RCC 7860 (cell line): ENCODE measurements at regions not wholly inside any gene's neighbourhood (a gene's known extent, or its start where the extent isn't known, plus 50 kb on each side); places are given as distances from the start of the nearest gene placed in this dataset.
"Not testable (repeated sequence)": the region's sequence is repeated elsewhere in the genome, so short reads cannot be mapped to it uniquely, and the experiment has no call there.

Source experiments
- DNase-seq: peaks from one replicate; pipeline ENCODE4 v3.0.0-alpha.2; 2015; ENCODE audit warnings: low spot score
- FAIRE-seq: peaks from 2 replicates; lab custom pipeline; 2012; peaks lifted over from hg19 to GRCh38; lab: Jason Lieb, UNC

GRCh38 chr10:81708416-81708815 lies 166.6 kb upstream of the NRG3 start:
- no peak for DNase-seq
- no peak for FAIRE-seq

GRCh38 chr10:81708929-81709328 lies 166.1 kb upstream of the NRG3 start:
- DNase-seq (no peak), FAIRE-seq (no peak)

GRCh38 chr10:81722399-81722798 lies 152.6 kb upstream of the NRG3 start:
- no peak for FAIRE-seq
- DNase-seq = no peak

GRCh38 chr10:81724431-81724830 lies 150.6 kb upstream of the NRG3 start:
- DNase-seq (no peak), FAIRE-seq (no peak)

- DNase-seq (no peak), FAIRE-seq (no peak)
Observed at GRCh38 chr10:81725851-81726250, 149.1 kb upstream of the NRG3 start.

GRCh38 chr10:81728692-81729091 lies 146.3 kb upstream of the NRG3 start:
- no peak for FAIRE-seq
- no peak for DNase-seq

- FAIRE-seq (peak; percentile 71), DNase-seq (peak; percentile 28)
Observed at GRCh38 chr10:81730891-81731290, 144.1 kb upstream of the NRG3 start.

- DNase-seq (peak; percentile 21), FAIRE-seq (peak; percentile 89)
Observed at GRCh38 chr10:81733542-81733941, 141.5 kb upstream of the NRG3 start.

- not testable (repeated sequence) for FAIRE-seq, DNase-seq
Observed at GRCh38 chr10:81735167-81735566, 139.8 kb upstream of the NRG3 start.

- DNase-seq (no peak), FAIRE-seq (no peak)
Observed at GRCh38 chr10:81759111-81759510, 115.9 kb upstream of the NRG3 start.

GRCh38 chr10:81784111-81784597 lies 90.8 kb upstream of the NRG3 start:
- FAIRE-seq = no peak
- no peak for DNase-seq

GRCh38 chr10:81792729-81793128 lies 82.3 kb upstream of the NRG3 start:
- DNase-seq (no peak), FAIRE-seq (no peak)

GRCh38 chr10:81806842-81807241 lies 68.2 kb upstream of the NRG3 start:
- FAIRE-seq (no peak), DNase-seq (no peak)

- FAIRE-seq (no peak), DNase-seq (no peak)
Observed at GRCh38 chr10:81814842-81815241, 60.2 kb upstream of the NRG3 start.

GRCh38 chr10:81817596-81818170 lies 57.3 kb upstream of the NRG3 start:
- FAIRE-seq (no peak), DNase-seq (no peak)

GRCh38 chr10:81820418-81820817 lies 54.6 kb upstream of the NRG3 start:
- peak; percentile 21 for DNase-seq
- FAIRE-seq = no peak
